GM23248 (cell line): ENCODE measurements at regions not wholly inside any gene's neighbourhood (a gene's known extent, or its start where the extent isn't known, plus 50 kb on each side); places are given as distances from the start of the nearest gene placed in this dataset.

Experiments
- EZH2 ChIP-seq: fragments of 200-600 bp; sonication (generic); IDR thresholded peaks from 2 replicates; pipeline ENCODE4 v1.6.1; 2018; ENCODE audit warnings: antibody characterized with exemption, mild to moderate bottlenecking; ENCODE audit not compliant: insufficient read depth, poor library complexity, severe bottlenecking
- EZH2phosphoT487 ChIP-seq: fragments of 200-600 bp; sonication (generic); IDR thresholded peaks from 2 replicates; pipeline ENCODE4 v1.6.1; 2018; ENCODE audit warnings: antibody characterized with exemption, moderate library complexity, mild to moderate bottlenecking, low read depth; ENCODE audit not compliant: insufficient read depth

- no peak for TF ChIP-seq EZH2phosphoT487
- no peak for TF ChIP-seq EZH2
These were observed 344.9 kb downstream of the CPS1 start for GRCh38 chr2:210901326-210901725.
